Endothelial cell (in vitro differentiated cells): ENCODE measurements at regions not wholly inside any gene's neighbourhood (a gene's known extent, or its start where the extent isn't known, plus 50 kb on each side); places are given as distances from the start of the nearest gene placed in this dataset.

Experiments used
- DNase-seq: peaks from one replicate; pipeline ENCODE4 v3.0.0; 2021; ENCODE audit warnings: low spot score
- H3K27ac Mint-ChIP-seq: one replicate; pipeline ENCODE4 v1.8.0; 2021; ENCODE audit warnings: mixed read lengths, inconsistent platforms; ENCODE audit not compliant: unreplicated experiment
- H3K27me3 Mint-ChIP-seq: one replicate; pipeline ENCODE4 v1.8.0; 2021; ENCODE audit warnings: mild to moderate bottlenecking, moderate library complexity, mixed read lengths, inconsistent platforms; ENCODE audit not compliant: unreplicated experiment
- H3K36me3 Mint-ChIP-seq: one replicate; pipeline ENCODE4 v1.8.0; 2021; ENCODE audit warnings: mild to moderate bottlenecking, low read depth, mixed read lengths, inconsistent platforms; ENCODE audit not compliant: unreplicated experiment
- H3K4me1 Mint-ChIP-seq: one replicate; pipeline ENCODE4 v1.8.0; 2021; ENCODE audit warnings: mild to moderate bottlenecking, mixed read lengths, inconsistent platforms; ENCODE audit not compliant: unreplicated experiment
- H3K4me3 Mint-ChIP-seq: one replicate; pipeline ENCODE4 v1.8.0; 2021; ENCODE audit warnings: mild to moderate bottlenecking, mixed read lengths, inconsistent platforms; ENCODE audit not compliant: unreplicated experiment
- H3K9me3 Mint-ChIP-seq: one replicate; pipeline ENCODE4 v1.8.0; 2021; ENCODE audit warnings: mixed read lengths, inconsistent platforms; ENCODE audit not compliant: unreplicated experiment
- CTCF ChIP-seq: fragments of 200-600 bp; sonication (generic); IDR thresholded peaks from one replicate; pipeline ENCODE4 v1.5.0; 2021; ENCODE audit warnings: antibody characterized with exemption; ENCODE audit not compliant: unreplicated experiment

- no peaks in the 10 kb centered on the region for H3K27me3 Mint-ChIP-seq
Observed at GRCh38 chr6:78025502-78025901, 372.7 kb downstream of the MEI4 start.

GRCh38 chr6:78031228-78031627 is 378.4 kb downstream of the MEI4 start:
- Mint-ChIP-seq H3K27ac (no peak overlapping the region), H3K9me3 (no peaks in the 10 kb centered on the region), H3K27me3 (peaks cover 2% of the 10 kb centered on the region), H3K4me1 (no peaks in the 10 kb centered on the region), H3K4me3 (no peak overlapping the region), H3K36me3 (no peaks in the 10 kb centered on the region)
- no peak for TF ChIP-seq CTCF
- no peak for DNase-seq

More at GRCh38 chr6:78025502-78025901, 372.7 kb downstream of the MEI4 start:
- Mint-ChIP-seq H3K4me1 (no peaks in the 10 kb centered on the region), H3K9me3 (no peaks in the 10 kb centered on the region), H3K36me3 (no peaks in the 10 kb centered on the region), H3K27ac (no peak overlapping the region), H3K4me3 (no peak overlapping the region)
- no peak for TF ChIP-seq CTCF
- DNase-seq = no peak

GRCh38 chr6:78059171-78059570 is 406.3 kb downstream of the MEI4 start:
- Mint-ChIP-seq H3K9me3 (no peaks in the 10 kb centered on the region), H3K4me1 (no peaks in the 10 kb centered on the region), H3K27ac (no peak overlapping the region), H3K4me3 (no peak overlapping the region), H3K27me3 (no peaks in the 10 kb centered on the region), H3K36me3 (no peaks in the 10 kb centered on the region)
- no peak for TF ChIP-seq CTCF
- no peak for DNase-seq

GRCh38 chr6:78062993-78063392 is 410.2 kb downstream of the MEI4 start:
- no peaks in the 10 kb centered on the region for H3K4me1 Mint-ChIP-seq
- TF ChIP-seq CTCF = no peak
- no peaks in the 10 kb centered on the region for H3K9me3 Mint-ChIP-seq
- no peak for DNase-seq
- H3K27me3 Mint-ChIP-seq = no peaks in the 10 kb centered on the region
- no peak overlapping the region for H3K27ac Mint-ChIP-seq
- no peak overlapping the region for H3K4me3 Mint-ChIP-seq
- no peaks in the 10 kb centered on the region for H3K36me3 Mint-ChIP-seq

GRCh38 chr6:78076371-78076770 is 423.5 kb downstream of the MEI4 start:
- H3K4me3 Mint-ChIP-seq = no peak overlapping the region
- no peak for TF ChIP-seq CTCF
- H3K27ac Mint-ChIP-seq = no peak overlapping the region
- no peaks in the 10 kb centered on the region for H3K9me3 Mint-ChIP-seq
- no peak for DNase-seq
- H3K4me1 Mint-ChIP-seq = no peaks in the 10 kb centered on the region
- no peaks in the 10 kb centered on the region for H3K27me3 Mint-ChIP-seq
- H3K36me3 Mint-ChIP-seq = no peaks in the 10 kb centered on the region
